Fibroblast of mammary gland (primary cell): ENCODE measurements at regions not wholly inside any gene's neighbourhood (a gene's known extent, or its start where the extent isn't known, plus 50 kb on each side); places are given as distances from the start of the nearest gene placed in this dataset.

Experiments used
- DNase-seq: peaks from one replicate; pipeline ENCODE4 v3.0.0-alpha.2; 2010; ENCODE audit warnings: low read depth
- H3K4me3 ChIP-seq: 2 replicates; pipeline ENCODE4 v1.5.1; 2011; ENCODE audit warnings: low read depth, mild to moderate bottlenecking, low read length, moderate library complexity; ENCODE audit not compliant: control insufficient read depth
- CTCF ChIP-seq: conservative IDR thresholded peaks from 2 replicates; pipeline ENCODE4 v1.5.1; 2011; ENCODE audit warnings: low read depth, low read length, inconsistent platforms; ENCODE audit not compliant: control insufficient read depth, insufficient read depth

- no peak overlapping the region for H3K4me3 ChIP-seq
- TF ChIP-seq CTCF, result no peak
- DNase-seq, result no peak
Measured at GRCh38 chr5:57680686-57681085, 198.1 kb upstream of the ACTBL2 start.

GRCh38 chr5:57677235-57677634 is 194.6 kb upstream of the ACTBL2 start:
- DNase-seq, result no peak
- no peak for TF ChIP-seq CTCF
- no peak overlapping the region for H3K4me3 ChIP-seq

GRCh38 chr5:57676222-57677098 is 193.8 kb upstream of the ACTBL2 start:
- TF ChIP-seq CTCF, result no peak
- H3K4me3 ChIP-seq, result no peak overlapping the region
- peak; percentile 54 for DNase-seq

- DNase-seq, result no peak
- no peak for TF ChIP-seq CTCF
- H3K4me3 ChIP-seq, result no peak overlapping the region
Measured at GRCh38 chr5:57675236-57675635, 192.6 kb upstream of the ACTBL2 start.

GRCh38 chr5:57671371-57671770 is 188.8 kb upstream of the ACTBL2 start:
- no peak overlapping the region for H3K4me3 ChIP-seq
- no peak for TF ChIP-seq CTCF
- DNase-seq, result no peak

- DNase-seq, result no peak
- no peak for TF ChIP-seq CTCF
- H3K4me3 ChIP-seq, result no peak overlapping the region
Measured at GRCh38 chr5:57666582-57666981, 184.0 kb upstream of the ACTBL2 start.
